Transverse colon (tissue), 4 donors: ENCODE measurements at regions not wholly inside any gene's neighbourhood (a gene's known extent, or its start where the extent isn't known, plus 50 kb on each side); places are given as distances from the start of the nearest gene placed in this dataset.

ENCODE experiments used
- EP300 ChIP-seq: sonication (generic); formaldehyde crosslinking; IDR thresholded peaks from one replicate; pipeline ENCODE4 v1.6.1; 2017; ENCODE audit warnings: antibody characterized with exemption, low read depth
- POLR2A ChIP-seq: fragments of 450-650 bp; IDR thresholded peaks from one replicate; pipeline ENCODE4 v1.6.1; 2016; ENCODE audit warnings: antibody characterized with exemption, mild to moderate bottlenecking, moderate library complexity
- POLR2AphosphoS5 ChIP-seq, 3 donors: sonication (generic); formaldehyde crosslinking; IDR thresholded peaks; one replicate each; pipeline ENCODE4 v1.6.1; 2016; ENCODE audit warnings: antibody characterized with exemption in 3 of 3
- TF ChIP-seq, protein P1 (sequence below), 5 experiments: fragments of 200-600 bp in 3 of 5; fragments of 450-650 bp in 2 of 5; sonication (generic) in 3 of 5; IDR thresholded peaks; 1 replicate in 2 of 5; 2 replicates in 3 of 5; pipeline ENCODE4 v1.5.1; 2016 to 2017; ENCODE audit warnings: antibody characterized with exemption in 5 of 5, inconsistent platforms in 3 of 5, mild to moderate bottlenecking in 2 of 5, moderate library complexity in 1 of 5

DNA sequence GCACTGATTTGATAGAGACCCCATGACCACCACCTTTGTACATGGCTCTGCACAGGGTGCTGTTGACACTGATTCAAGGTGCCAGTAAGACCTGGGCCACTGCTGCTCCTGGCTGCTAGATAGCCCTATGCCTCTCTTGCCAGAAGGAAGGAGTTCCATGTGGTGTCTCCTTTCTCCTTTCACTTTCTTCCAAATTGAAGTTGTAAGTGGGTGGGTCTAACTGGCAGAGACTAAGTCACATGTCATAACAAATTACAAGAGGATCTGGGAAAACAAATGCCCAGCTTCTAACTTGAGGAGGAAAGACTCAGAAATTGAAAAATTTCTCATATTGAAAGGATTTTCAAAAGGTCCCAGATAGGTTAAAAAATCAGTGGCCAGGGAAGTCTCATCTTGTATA lies 116.8 kb downstream of the TFAP2B start:
- TF ChIP-seq, protein P1, sequence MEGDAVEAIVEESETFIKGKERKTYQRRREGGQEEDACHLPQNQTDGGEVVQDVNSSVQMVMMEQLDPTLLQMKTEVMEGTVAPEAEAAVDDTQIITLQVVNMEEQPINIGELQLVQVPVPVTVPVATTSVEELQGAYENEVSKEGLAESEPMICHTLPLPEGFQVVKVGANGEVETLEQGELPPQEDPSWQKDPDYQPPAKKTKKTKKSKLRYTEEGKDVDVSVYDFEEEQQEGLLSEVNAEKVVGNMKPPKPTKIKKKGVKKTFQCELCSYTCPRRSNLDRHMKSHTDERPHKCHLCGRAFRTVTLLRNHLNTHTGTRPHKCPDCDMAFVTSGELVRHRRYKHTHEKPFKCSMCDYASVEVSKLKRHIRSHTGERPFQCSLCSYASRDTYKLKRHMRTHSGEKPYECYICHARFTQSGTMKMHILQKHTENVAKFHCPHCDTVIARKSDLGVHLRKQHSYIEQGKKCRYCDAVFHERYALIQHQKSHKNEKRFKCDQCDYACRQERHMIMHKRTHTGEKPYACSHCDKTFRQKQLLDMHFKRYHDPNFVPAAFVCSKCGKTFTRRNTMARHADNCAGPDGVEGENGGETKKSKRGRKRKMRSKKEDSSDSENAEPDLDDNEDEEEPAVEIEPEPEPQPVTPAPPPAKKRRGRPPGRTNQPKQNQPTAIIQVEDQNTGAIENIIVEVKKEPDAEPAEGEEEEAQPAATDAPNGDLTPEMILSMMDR (IDR thresholded peaks at IDR 0.05): no peak
- no peak for TF ChIP-seq POLR2A
- no peak for TF ChIP-seq EP300
- TF ChIP-seq POLR2AphosphoS5 (IDR thresholded peaks at IDR 0.05): no peak
